Frontal cortex (tissue), 3 donors: ENCODE measurements at regions not wholly inside any gene's neighbourhood (a gene's known extent, or its start where the extent isn't known, plus 50 kb on each side); places are given as distances from the start of the nearest gene placed in this dataset.

Experiments
- DNase-seq, 2 donors: peaks; one replicate each; pipeline ENCODE4 v3.0.0; 2012; ENCODE audit warnings: low spot score in 2 of 2
- FAIRE-seq: peaks from 2 replicates; lab custom pipeline; 2012; peaks lifted over from hg19 to GRCh38; lab: Jason Lieb, UNC
- donor health status: control.
- donor health status: control.
- donor health status: control.

DNA sequence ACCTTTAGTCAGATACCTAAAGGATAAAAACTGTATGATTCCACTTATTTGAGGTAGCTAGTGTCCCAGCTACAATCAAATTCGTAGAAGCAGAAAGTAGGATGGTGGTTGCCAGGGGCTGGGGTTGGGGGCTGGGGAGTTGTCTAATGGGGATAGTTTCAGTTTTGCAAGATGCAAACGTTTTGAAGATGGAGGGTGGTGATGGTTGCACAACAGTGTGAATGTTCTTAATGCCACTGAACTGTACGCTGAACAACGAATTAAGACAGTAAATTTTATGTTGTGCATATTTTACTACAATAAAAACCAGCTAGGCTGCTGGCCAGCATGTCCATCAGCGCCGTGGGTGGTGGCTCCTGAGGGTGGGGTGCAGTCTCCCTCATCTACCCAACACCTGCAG is 137.8 kb downstream of the GADD45G start:
- no peak for DNase-seq
- no peak for FAIRE-seq

DNA sequence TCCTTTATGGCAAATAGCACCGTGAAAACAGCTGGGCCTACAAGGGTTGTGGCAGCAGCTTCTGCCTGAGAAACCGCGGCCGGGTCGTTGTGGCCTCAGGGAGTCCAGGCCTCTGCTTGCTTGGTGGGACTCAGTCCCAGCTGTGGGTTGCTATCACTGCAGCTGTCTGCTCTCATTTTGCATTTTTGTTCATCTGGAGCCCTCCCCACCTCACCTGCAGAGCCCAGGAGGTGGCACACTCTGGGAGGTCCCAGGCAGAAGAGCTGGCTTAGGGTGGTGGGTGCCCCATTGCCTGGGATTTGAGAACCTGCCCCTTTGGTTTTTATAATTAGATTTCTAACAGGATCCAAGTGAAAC is 138.4 kb downstream of the GADD45G start:
- DNase-seq: no peak
- FAIRE-seq: no peak

DNA sequence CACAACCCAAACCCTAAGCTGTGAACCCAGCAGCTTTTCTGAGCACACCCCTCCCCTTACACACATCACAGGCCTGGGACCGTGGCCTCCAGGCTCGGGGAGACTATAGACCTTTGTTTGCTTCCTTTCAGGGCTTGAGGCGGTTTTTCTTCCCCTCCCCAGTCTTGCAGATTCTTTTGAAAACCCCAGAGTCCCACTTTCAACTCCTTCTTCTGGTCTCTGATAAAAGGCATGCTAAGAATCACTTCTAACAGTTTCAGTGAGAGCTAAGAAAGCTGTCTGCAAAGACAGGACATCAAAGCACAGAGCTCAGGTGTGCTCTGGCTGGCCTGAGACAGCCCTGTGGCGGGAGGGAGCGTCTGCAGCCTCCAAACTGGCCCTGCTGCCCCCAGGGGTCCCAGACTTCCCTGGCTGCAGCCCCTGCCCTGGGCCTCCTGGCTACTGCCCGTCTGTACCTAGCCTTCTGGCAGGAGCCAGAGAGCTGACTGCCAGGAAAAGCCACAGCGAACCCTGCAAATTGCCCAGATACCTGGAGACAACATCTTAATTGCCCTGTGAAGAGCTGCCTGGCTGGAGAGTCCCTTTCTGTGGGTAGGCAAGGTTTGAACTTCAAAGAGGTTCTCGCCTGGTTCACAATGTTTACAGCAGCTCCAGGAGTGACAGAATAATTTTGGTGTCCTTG is 138.9 kb downstream of the GADD45G start:
- DNase-seq (no peak), FAIRE-seq (no peak)

DNA sequence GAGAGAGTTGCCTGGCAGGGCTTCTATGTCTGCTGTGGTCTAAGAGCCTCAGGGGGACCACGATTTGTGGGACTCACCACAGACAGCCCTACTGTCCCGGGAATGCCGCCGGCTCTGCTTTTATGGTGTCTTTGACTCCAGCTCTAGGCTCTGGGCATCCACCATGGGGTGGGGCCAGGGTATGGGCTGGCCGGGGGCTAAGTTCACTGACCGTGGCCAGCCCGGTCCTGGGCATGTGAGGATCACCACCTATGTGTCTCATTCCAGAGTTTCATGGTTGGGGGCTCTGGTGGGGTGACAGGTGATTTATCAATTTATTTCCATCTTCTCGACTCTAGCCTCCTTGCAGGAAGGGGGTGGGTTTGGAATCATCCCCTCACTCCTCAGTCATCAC is 139.4 kb downstream of the GADD45G start:
- DNase-seq (no peak), FAIRE-seq (no peak)

DNA sequence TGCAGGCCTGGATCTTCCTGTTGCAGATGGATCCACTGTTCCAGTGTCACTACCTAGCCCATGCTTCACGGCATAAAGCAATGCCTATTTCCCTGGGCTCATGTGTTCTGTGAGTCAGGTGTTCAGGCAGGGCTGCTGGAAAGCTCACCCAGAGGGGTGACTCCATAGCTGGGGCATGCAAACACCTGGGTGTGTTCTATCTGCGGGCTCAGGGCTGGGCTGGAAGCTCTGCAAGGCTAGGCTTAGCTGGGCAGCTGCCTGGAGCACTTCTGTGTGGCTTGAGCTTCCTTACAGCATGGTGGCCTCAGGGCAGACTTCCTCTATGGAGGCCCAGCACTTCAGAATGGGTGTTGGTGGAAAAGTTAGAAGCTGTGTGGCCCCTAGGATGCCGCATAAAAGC is 139.9 kb downstream of the GADD45G start:
- FAIRE-seq: no peak
- DNase-seq: no peak

DNA sequence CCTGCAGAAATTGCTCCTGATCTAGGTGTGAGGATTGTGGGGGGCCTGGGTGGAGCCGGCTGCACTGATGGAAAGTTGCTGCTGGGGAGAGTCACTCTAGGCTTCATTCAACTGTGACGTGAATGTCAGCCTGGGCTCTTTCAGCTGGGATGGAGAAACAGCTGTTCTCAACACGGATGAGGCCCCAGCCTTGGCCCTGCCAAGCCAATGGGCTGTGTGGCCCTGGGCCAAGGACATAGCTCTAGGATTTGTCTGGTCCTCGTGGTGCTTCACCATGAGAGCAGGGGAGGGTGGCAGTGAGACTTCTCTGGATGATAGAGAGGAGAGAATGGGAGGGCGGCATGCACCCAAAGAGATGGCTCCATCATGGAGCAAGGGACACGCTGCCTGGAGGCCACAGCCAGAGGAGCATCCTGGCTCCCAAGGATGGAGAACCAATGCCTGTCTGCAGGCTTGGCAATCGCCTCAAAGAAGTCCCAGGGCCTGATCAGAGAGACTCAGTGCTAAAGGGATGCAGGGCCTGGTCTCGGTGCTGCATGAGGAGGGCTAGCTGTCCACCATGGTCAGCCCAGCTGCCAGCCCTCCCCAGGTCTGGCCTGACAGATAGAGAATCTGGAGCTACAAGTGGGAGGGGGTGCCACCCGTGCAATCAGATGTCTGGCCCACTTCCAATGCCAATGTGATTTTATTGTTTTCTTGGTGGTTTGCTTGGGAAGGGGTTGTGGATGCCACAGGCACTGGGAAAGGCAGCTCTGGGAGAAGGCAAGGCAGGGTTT is 141.0 kb downstream of the GADD45G start:
- FAIRE-seq (no peak), DNase-seq (no peak)

DNA sequence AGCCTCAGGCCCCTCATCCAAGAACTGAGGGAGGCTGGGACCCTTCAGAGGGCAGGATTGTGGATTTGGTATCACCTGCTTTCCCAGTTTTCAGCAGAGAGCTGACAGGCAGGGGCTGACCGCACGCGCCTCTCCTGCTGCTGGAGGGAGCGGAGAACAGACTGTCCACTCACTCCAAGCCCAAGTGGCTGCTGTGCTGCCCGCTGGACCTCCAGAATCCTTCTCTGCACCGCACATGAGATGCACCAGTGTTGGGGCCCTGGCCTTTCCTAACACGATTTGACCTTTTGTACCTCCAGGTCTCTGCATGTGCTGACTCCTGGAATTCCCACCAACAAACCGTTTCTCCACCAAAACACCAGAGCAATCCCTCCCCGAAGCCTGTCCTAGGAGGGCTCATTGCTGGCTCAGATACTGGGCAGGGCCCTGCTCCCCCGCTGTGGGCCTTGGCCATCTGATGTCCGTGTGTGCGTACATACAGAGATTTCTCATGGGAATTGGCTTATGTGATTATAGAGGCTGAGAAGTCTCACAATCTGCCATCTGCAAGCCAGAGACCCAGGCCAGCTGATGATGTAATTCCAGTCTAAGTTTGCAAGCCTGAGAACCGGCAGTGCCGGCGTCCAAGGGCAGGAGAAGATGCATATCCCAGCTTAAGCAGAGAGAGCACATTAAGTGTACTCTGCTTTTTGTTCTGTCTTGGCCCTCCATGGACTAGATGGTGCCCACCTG is 141.7 kb downstream of the GADD45G start:
- FAIRE-seq (no peak), DNase-seq (no peak)

DNA sequence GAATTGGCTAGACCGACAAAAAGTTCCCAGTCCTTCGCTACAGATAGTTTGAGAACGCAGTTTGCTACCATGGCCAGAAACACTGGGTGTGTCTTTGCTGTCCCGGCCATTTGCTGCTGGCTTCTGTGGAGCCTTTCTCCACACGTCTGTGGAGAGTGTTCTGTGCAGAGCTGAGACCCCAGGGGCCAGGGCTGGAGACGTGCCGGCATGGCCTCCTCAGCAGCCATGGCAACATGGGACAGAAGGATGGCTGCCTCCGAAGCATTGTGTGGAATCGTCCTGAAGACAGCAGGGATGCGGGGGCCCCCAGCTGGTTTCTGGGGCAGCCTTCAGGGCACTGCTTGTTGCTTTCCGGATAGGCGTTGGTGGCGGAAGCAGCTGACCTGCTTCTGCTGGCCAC is 142.8 kb downstream of the GADD45G start:
- DNase-seq (no peak), FAIRE-seq (no peak)

DNA sequence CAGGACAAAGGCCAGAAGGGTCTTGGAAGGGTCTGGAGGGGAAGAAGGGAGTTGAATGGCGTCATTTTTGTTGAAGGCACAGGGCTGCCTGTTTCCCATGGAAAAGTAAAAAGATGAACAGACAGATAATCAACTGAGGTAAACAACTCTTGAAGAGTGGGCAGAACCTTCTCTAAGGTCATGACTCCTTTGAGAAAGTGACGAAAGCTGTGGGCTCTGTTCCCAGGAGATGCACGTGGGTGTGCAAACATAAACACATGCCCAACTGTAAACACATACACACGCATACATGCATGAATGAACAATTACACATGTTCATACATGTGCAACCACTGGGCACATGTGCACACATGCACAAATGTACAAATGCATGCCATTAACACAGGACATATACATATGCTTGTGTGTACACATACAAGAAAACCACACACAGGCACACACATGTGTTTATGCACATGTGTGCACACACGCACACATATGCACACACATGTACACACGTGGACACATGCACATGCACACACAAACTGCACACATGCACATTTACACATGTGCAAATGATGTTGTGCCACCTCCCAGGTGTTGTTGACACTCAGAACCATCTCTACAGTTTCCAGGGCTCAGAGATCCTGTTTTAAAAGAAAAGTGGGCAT is 143.3 kb downstream of the GADD45G start:
- FAIRE-seq: no peak
- no peak for DNase-seq

DNA sequence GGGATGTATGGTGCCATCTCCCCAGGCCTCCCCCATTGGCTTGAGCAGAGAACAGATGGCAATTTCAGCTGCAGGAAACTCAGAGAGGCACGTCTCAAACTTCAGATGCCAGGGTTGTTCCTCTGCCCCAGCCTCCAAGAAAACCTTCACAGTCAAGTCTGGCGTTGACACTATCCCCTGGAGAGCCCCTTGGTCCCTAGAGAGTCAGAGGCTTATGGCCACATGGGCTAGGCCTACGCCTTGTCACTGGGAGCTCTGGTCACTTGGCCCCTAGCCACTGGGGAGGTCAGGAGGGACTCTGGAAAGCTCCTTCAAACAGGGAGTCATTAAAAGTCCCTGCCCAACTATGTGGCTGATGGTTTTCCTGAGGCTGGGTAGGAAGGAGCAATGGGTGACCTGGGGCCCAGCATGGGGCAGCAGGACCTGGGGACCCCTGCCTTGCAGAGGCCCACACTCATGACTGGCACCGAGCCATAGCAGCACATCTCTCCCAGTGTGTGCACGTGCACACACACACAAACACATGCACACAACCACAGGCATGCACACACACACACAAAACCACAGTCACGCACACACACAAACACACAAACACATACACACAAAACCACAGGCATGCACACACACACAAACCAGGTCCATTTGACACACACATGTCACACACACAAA is 144.2 kb downstream of the GADD45G start:
- FAIRE-seq: no peak
- no peak for DNase-seq

DNA sequence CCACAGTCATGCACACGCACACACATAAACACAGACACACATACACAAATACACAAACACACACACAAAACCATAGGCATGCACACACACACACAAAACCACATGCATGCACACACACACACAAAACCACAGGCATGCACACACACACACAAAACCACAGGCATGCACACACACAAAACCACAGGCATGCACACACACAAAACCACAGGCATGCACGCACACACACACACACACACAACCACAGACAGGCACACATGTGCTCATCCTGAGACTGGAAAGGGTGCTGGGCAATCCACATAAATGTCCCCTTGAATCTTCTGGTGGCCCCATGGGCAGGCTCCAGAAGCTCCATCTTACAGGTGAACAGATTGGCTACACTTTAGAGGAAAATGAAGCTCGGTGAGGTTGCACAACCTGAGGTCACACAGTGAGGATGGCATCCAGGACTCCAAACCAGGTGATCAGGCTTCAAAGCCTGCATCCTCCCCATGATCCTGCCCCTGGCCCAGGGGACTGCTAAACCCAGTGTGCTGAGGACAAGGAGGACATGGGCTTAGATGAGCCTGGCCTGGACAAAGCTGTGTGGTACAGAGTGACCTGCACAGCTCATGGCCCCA is 144.8 kb downstream of the GADD45G start:
- DNase-seq (no peak), FAIRE-seq (no peak)

DNA sequence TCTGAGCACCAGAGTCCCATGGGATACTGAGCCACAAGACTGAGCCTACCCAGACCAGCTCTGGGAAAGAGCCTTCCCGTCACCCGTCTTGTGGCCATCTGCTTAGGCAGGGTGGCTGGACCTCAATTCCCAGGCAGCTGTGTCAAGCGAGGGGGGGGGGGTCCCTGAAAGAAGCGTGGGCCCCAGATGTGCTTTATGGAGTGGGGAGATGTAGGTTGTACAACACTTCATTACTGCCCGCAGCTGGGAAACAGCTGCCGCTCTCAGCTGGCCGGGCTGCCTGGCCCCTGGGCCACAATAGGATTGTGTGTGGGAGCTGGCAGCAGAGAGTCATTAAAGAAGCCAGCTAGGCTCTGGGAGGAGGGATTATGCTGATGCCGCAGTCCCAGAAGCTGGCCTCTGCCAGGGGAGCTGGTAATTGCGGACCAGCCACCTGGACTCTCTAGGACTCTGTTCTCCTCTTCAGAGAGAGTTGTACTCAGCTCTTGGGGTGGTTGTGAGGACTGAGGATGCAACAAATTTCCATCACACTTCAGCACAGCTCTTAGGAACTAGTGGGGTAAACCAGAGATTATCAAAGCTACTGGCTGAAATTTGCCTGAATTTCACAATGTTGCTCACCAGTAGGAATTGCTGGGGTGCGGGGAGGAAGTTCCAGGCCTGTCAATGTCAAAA is 145.4 kb downstream of the GADD45G start:
- FAIRE-seq (no peak), DNase-seq (no peak)

DNA sequence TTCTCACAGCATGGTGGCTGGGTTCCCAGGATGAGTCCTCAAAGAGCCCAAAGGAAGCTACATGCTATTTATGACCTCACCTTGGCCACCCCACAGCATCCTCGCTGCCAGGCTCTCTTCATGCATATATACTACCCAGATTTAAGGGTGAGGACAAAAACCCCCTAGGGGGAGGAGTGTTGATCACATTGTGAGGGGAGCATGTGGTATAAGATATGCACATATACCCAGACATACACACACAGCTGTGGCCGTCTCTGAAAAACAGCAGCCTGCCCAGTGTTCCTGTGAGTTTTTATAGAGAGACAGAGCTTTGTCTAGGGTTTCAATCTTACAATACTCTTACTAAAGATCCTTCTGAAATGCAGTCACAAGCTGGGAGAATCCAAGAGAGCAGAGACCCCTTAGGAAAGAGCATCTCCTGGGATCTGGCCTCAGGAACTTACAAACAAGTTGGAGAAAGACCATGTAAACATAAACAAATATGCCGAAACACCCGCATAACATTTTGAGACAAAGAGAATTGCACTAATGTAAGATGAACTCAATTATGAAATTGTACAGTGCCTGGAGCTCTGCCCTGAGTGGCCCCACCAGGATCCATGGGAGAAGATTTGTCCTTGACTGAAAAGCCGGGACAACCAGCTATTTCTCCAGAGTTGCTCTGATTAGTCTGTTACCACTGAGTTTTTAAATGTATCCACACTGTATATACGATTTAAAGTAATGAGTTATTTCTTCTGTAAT is 146.4 kb downstream of the GADD45G start:
- no peak for DNase-seq
- FAIRE-seq: no peak

DNA sequence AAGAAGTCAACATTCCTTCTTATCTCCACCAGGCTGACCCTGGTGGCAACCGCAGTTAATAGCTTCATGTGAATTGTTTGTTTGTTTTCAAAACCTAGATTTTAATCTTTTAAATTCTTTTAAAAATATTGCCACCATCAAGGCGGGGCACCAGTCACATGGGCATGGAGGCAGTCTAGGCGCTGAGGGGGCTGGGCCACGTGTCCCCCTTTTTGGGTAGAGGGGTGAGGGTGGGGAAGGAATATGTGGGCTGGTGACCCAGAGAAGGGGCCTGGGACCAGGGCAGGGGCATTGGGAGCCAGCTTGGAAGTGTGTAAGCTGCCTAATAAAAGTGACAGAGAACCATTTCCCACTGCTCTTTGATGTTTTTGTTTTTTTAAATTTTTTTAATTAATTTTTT is 147.3 kb downstream of the GADD45G start:
- FAIRE-seq (no peak), DNase-seq (no peak)

DNA sequence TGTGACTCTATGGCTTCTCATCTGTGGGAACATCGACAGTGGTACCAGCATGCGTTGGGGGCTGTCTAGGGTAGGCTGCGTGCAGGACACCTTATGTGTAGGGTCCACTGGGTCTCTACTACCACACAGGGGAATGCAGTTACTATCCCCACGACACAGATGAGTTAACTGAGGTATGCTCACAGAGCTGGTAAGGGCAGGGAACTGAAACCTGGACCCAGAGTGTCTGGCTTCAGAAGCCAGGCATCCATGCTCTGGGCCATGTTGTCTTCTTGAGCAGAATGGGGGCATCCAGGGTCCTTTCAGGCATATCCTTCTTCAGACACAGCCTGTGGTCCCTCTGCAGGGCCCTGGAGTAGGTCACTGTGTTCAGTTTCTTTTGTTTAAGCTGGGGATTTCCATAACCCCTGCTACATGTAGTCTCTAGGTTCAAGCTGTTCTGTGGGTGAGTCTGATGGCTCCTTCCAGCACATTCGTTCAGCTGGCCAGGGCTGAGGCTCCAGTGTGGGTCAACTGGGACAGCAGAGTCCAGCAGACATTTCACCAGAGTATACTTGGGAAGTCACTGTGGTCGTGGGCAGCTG is 148.8 kb downstream of the GADD45G start:
- DNase-seq (no peak), FAIRE-seq (no peak)

DNA sequence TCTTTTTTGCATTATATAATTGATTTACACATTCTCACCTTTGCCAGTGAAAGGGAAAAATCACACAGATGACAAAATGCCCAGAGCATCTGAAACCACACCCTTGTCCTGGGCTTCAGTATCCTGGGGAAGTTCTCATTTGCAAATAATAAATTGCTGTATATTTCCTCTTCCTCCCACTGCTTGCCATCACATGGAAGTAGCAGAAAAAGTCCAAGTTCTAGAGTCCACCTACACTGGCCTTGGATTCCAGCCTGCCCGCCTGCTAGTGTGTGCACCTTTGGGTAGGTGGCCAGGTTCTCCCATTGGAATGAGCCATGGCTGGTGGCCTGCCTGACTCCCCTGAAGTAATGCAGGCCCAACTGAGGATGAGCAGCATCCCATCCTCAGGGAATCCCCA is 149.4 kb downstream of the GADD45G start:
- no peak for FAIRE-seq
- no peak for DNase-seq

DNA sequence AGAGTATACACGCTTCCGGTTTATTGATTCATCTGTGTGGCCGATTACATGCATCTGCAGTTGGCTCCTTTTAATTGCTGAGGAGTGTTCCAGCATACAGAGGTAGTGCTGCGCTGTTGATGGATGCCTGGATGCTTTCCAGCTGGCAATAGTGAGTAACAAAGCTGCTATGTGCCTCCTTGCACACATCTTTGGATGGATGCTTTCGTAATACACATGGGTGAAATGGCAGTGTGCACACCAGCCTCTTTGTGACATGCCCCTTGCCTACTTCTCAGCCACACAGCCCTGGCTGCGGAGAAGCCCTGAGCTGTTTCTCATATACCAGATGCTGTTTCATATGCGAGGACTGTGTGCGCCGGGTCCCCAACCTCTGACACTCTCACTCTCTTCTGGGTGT is 151.0 kb downstream of the GADD45G start:
- DNase-seq: no peak
- no peak for FAIRE-seq

DNA sequence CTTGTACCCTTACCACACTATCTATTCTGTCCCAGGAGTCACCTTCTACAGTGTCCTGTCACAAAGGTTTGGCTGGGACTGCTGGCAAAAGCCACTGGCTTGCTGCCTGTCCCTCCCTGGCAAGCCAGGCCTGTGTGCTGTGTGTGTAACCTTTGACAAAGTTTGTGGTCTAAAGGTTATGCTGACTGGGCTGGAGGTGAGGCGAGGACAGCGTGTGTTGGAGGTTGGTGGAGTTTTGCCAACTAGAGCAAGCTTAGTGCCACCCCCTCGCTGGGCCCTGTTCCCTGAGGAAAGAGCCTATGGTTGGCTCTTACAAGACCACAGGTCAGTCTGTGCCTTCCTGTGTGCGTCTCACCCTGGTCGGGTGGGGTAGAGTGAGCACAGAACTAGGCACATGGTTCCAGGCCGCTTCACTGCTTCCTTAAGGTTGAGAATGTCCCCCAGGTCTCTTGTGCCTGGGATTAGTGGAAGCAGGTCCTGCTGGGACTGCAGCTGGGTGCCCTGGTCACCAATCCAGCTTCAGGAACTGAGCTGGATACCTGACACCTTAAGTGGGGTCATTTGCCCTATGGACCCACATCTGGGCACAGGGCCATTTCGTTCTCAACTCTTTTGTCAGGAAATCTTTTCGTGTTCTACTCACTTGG is 152.2 kb downstream of the GADD45G start:
- no peak for FAIRE-seq
- DNase-seq: no peak
